Smooth muscle cell (in vitro differentiated cells): ENCODE measurements at regions not wholly inside any gene's neighbourhood (a gene's known extent, or its start where the extent isn't known, plus 50 kb on each side); places are given as distances from the start of the nearest gene placed in this dataset.

ENCODE experiments used
- DNase-seq: peaks from one replicate; lab custom pipeline; 2025; ENCODE audit not compliant: unreplicated experiment; lab: John Stamatoyannopoulos, UW
- H2AFZ ChIP-seq: fragments of 200-600 bp; sonication (generic); 2 replicates; pipeline ENCODE4 v1.6.0; 2016; ENCODE audit warnings: antibody characterized with exemption, low read depth, mild to moderate bottlenecking
- H3F3A ChIP-seq: fragments of 200-600 bp; sonication (generic); 2 replicates; pipeline ENCODE4 v1.6.0; 2017; ENCODE audit warnings: antibody characterized with exemption, low read depth
- H3K27ac ChIP-seq: fragments of 200-600 bp; sonication (generic); 2 replicates; pipeline ENCODE4 v1.5.1; 2016; ENCODE audit warnings: low read depth, mild to moderate bottlenecking
- H3K27me3 ChIP-seq: fragments of 200-600 bp; sonication (generic); 2 replicates; pipeline ENCODE4 v1.6.1; 2016; ENCODE audit warnings: low read depth, mild to moderate bottlenecking
- H3K36me3 ChIP-seq: fragments of 200-600 bp; sonication (generic); 2 replicates; pipeline ENCODE4 v1.5.1; 2016; ENCODE audit warnings: low read depth
- H3K4me1 ChIP-seq: fragments of 200-600 bp; sonication (generic); 2 replicates; pipeline ENCODE4 v1.5.1; 2016; ENCODE audit warnings: low read depth
- H3K4me2 ChIP-seq: fragments of 200-600 bp; sonication (generic); 2 replicates; pipeline ENCODE4 v1.6.0; 2016; ENCODE audit warnings: mild to moderate bottlenecking
- H3K4me3 ChIP-seq: fragments of 200-600 bp; sonication (generic); 2 replicates; pipeline ENCODE4 v1.5.1; 2016; ENCODE audit warnings: mild to moderate bottlenecking
- H3K79me2 ChIP-seq: fragments of 200-600 bp; sonication (generic); 2 replicates; pipeline ENCODE4 v1.6.0; 2016; ENCODE audit warnings: low read depth, mild to moderate bottlenecking
- H3K9ac ChIP-seq: fragments of 200-600 bp; sonication (generic); 2 replicates; pipeline ENCODE4 v1.6.0; 2016; ENCODE audit warnings: low read depth
- H3K9me3 ChIP-seq: fragments of 200-600 bp; sonication (generic); replicated peaks from 2 replicates; pipeline ENCODE4 v1.5.1; 2016; ENCODE audit warnings: low read depth
- H4K20me1 ChIP-seq: fragments of 200-600 bp; sonication (generic); 2 replicates; pipeline ENCODE4 v1.6.0; 2016; ENCODE audit warnings: low read depth
- CTCF ChIP-seq: fragments of 200-600 bp; sonication (generic); IDR thresholded peaks from 2 replicates; pipeline ENCODE4 v1.5.1; 2017; ENCODE audit warnings: borderline replicate concordance, mild to moderate bottlenecking, antibody characterized with exemption; ENCODE audit not compliant: insufficient read depth, poor library complexity, severe bottlenecking
- WGBS: methylation state at CpG from one replicate; pipeline ENCODE4 v1.1.7; 2016; ENCODE audit warnings: low lambda C conversion rate; 5-methylcytosine and 5-hydroxymethylcytosine counted together

- Histone ChIP-seq H2AFZ (no peak overlapping the region), H3K79me2 (no peaks in the 10 kb centered on the region), H3K9ac (no peak overlapping the region), H3K4me2 (no peak overlapping the region), H3K9me3 (no peaks in the 10 kb centered on the region), H3K36me3 (no peaks in the 10 kb centered on the region), H3K27ac (no peak overlapping the region), H3F3A (no peaks in the 10 kb centered on the region), H3K4me1 (no peaks in the 10 kb centered on the region), H3K27me3 (no peaks in the 10 kb centered on the region), H4K20me1 (no peaks in the 10 kb centered on the region), H3K4me3 (no peak overlapping the region)
- DNase-seq = no peak
- TF ChIP-seq CTCF = no peak
- WGBS = 88% methylated on average over 4 of the region's 4 CpGs
These were observed 1686.1 kb upstream of the AGA start for GRCh38 chr4:179128299-179128698.

- 89% methylated on average over 2 of the region's 2 CpGs for WGBS
- Histone ChIP-seq H3K36me3 (no peaks in the 10 kb centered on the region), H3K4me3 (no peak overlapping the region)
These were observed 1688.0 kb upstream of the AGA start for GRCh38 chr4:179130122-179130714.

GRCh38 chr4:179145746-179146525, 1703.7 kb upstream of the AGA start:
- Histone ChIP-seq H3K79me2 (no peaks in the 10 kb centered on the region), H2AFZ (no peak overlapping the region), H4K20me1 (no peaks in the 10 kb centered on the region), H3K9ac (no peak overlapping the region), H3K9me3 (no peaks in the 10 kb centered on the region), H3K27me3 (no peaks in the 10 kb centered on the region), H3K4me3 (no peak overlapping the region), H3K27ac (no peak overlapping the region), H3K4me2 (no peak overlapping the region), H3F3A (no peaks in the 10 kb centered on the region), H3K36me3 (no peaks in the 10 kb centered on the region), H3K4me1 (no peaks in the 10 kb centered on the region)
- DNase-seq = no peak
- TF ChIP-seq CTCF = no peak
- WGBS = 58% methylated on average over 4 of the region's 4 CpGs

More at GRCh38 chr4:179130122-179130714, 1688.0 kb upstream of the AGA start:
- no peak for DNase-seq
- Histone ChIP-seq H3F3A (no peaks in the 10 kb centered on the region), H3K27ac (no peak overlapping the region), H2AFZ (no peak overlapping the region), H4K20me1 (no peaks in the 10 kb centered on the region), H3K27me3 (no peaks in the 10 kb centered on the region), H3K9ac (no peak overlapping the region), H3K4me1 (no peaks in the 10 kb centered on the region), H3K4me2 (no peak overlapping the region), H3K79me2 (no peaks in the 10 kb centered on the region), H3K9me3 (no peaks in the 10 kb centered on the region)
- no peak for TF ChIP-seq CTCF
